ENCODE measurements at regions not wholly inside any gene's neighbourhood (a gene's known extent, or its start where the extent isn't known, plus 50 kb on each side); places are given as distances from the start of the nearest gene placed in this dataset.

GRCh38 chr4:82268826-82269193 is 105.0 kb downstream of the HNRNPD start:
- DNase-seq (ENCODE audit: insufficient read length) (no peak), FAIRE-seq (no peak)
- no peak for TF ChIP-seq POLR2AphosphoS5 (IDR thresholded peaks at IDR 0.05; ENCODE audit: low read depth, low read length)
- no peak for TF ChIP-seq POLR2A (IDR thresholded peaks at IDR 0.05; ENCODE audit: low read depth, low read length)
- no peak for TF ChIP-seq TAF1 (IDR thresholded peaks at IDR 0.05; ENCODE audit: borderline replicate concordance, low read depth, low read length)

- FAIRE-seq: no peak
- no peak for DNase-seq (ENCODE audit: insufficient read length)
- no peak for TF ChIP-seq POLR2AphosphoS5 (IDR thresholded peaks at IDR 0.05; ENCODE audit: low read depth, low read length)
Measured at GRCh38 chr4:82268050-82268825, 105.6 kb downstream of the HNRNPD start.

GRCh38 chr4:82267506-82267905 is 106.3 kb downstream of the HNRNPD start:
- FAIRE-seq: no peak
- no peak for TF ChIP-seq TAF1 (IDR thresholded peaks at IDR 0.05; ENCODE audit: borderline replicate concordance, low read depth, low read length)
- no peak for TF ChIP-seq POLR2AphosphoS5 (IDR thresholded peaks at IDR 0.05; ENCODE audit: low read depth, low read length)
- no peak for TF ChIP-seq POLR2A (IDR thresholded peaks at IDR 0.05; ENCODE audit: low read depth, low read length)
- DNase-seq (ENCODE audit: insufficient read length): no peak

- TF ChIP-seq POLR2A (IDR thresholded peaks at IDR 0.05; ENCODE audit: low read depth, low read length) (no peak), TAF1 (IDR thresholded peaks at IDR 0.05; ENCODE audit: borderline replicate concordance, low read depth, low read length) (no peak), POLR2AphosphoS5 (IDR thresholded peaks at IDR 0.05; ENCODE audit: low read depth, low read length) (no peak)
- DNase-seq (ENCODE audit: insufficient read length) (no peak), FAIRE-seq (no peak)
Measured at GRCh38 chr4:82266345-82266744, 107.4 kb downstream of the HNRNPD start.

- FAIRE-seq (no peak), DNase-seq (ENCODE audit: insufficient read length) (no peak)
- TF ChIP-seq TAF1 (IDR thresholded peaks at IDR 0.05; ENCODE audit: borderline replicate concordance, low read depth, low read length) (no peak), POLR2AphosphoS5 (IDR thresholded peaks at IDR 0.05; ENCODE audit: low read depth, low read length) (no peak)
Measured at GRCh38 chr4:82261084-82261483, 112.7 kb downstream of the HNRNPD start.

- TF ChIP-seq POLR2A (IDR thresholded peaks at IDR 0.05; ENCODE audit: low read depth, low read length): no peak
- TF ChIP-seq POLR2AphosphoS5 (IDR thresholded peaks at IDR 0.05; ENCODE audit: low read depth, low read length): no peak
- no peak for TF ChIP-seq TAF1 (IDR thresholded peaks at IDR 0.05; ENCODE audit: borderline replicate concordance, low read depth, low read length)
- DNase-seq (ENCODE audit: insufficient read length) (no peak), FAIRE-seq (no peak)
Measured at GRCh38 chr4:82260632-82261031, 113.2 kb downstream of the HNRNPD start.

- no peak for DNase-seq (ENCODE audit: insufficient read length)
- FAIRE-seq: no peak
- no peak for TF ChIP-seq POLR2AphosphoS5 (IDR thresholded peaks at IDR 0.05; ENCODE audit: low read depth, low read length)
- TF ChIP-seq POLR2A (IDR thresholded peaks at IDR 0.05; ENCODE audit: low read depth, low read length): no peak
- no peak for TF ChIP-seq TAF1 (IDR thresholded peaks at IDR 0.05; ENCODE audit: borderline replicate concordance, low read depth, low read length)
Measured at GRCh38 chr4:82256718-82257117, 117.1 kb downstream of the HNRNPD start.

GRCh38 chr4:82255657-82256056 is 118.1 kb downstream of the HNRNPD start:
- FAIRE-seq: no peak
- TF ChIP-seq POLR2A (IDR thresholded peaks at IDR 0.05; ENCODE audit: low read depth, low read length): no peak
- no peak for TF ChIP-seq POLR2AphosphoS5 (IDR thresholded peaks at IDR 0.05; ENCODE audit: low read depth, low read length)
- no peak for TF ChIP-seq TAF1 (IDR thresholded peaks at IDR 0.05; ENCODE audit: borderline replicate concordance, low read depth, low read length)

GRCh38 chr4:82248903-82249632 is 124.7 kb downstream of the HNRNPD start:
- DNase-seq (ENCODE audit: insufficient read length): no peak
- no peak for FAIRE-seq
- TF ChIP-seq POLR2A (IDR thresholded peaks at IDR 0.05; ENCODE audit: low read depth, low read length) (no peak), POLR2AphosphoS5 (IDR thresholded peaks at IDR 0.05; ENCODE audit: low read depth, low read length) (no peak), TAF1 (IDR thresholded peaks at IDR 0.05; ENCODE audit: borderline replicate concordance, low read depth, low read length) (no peak)

More at GRCh38 chr4:82255657-82256056, 118.1 kb downstream of the HNRNPD start:
- no peak for DNase-seq (ENCODE audit: insufficient read length)

- no peak for TF ChIP-seq POLR2AphosphoS5 (IDR thresholded peaks at IDR 0.05; ENCODE audit: low read depth, low read length)
- no peak for TF ChIP-seq POLR2A (IDR thresholded peaks at IDR 0.05; ENCODE audit: low read depth, low read length)
- no peak for FAIRE-seq
- DNase-seq (ENCODE audit: insufficient read length): no peak
Measured at GRCh38 chr4:82247629-82248028, 126.2 kb downstream of the HNRNPD start.

- DNase-seq (ENCODE audit: insufficient read length): no peak
- TF ChIP-seq TAF1 (IDR thresholded peaks at IDR 0.05; ENCODE audit: borderline replicate concordance, low read depth, low read length) (no peak), POLR2A (IDR thresholded peaks at IDR 0.05; ENCODE audit: low read depth, low read length) (no peak), POLR2AphosphoS5 (IDR thresholded peaks at IDR 0.05; ENCODE audit: low read depth, low read length) (no peak)
- no peak for FAIRE-seq
Measured at GRCh38 chr4:82247171-82247570, 126.6 kb downstream of the HNRNPD start.

- TF ChIP-seq TAF1 (IDR thresholded peaks at IDR 0.05; ENCODE audit: borderline replicate concordance, low read depth, low read length) (no peak), POLR2AphosphoS5 (IDR thresholded peaks at IDR 0.05; ENCODE audit: low read depth, low read length) (no peak), POLR2A (IDR thresholded peaks at IDR 0.05; ENCODE audit: low read depth, low read length) (no peak)
- DNase-seq (ENCODE audit: insufficient read length): no peak
- no peak for FAIRE-seq
Measured at GRCh38 chr4:82241534-82241933, 132.3 kb downstream of the HNRNPD start.
